Neural cell (in vitro differentiated cells): ENCODE measurements at regions not wholly inside any gene's neighbourhood (a gene's known extent, or its start where the extent isn't known, plus 50 kb on each side); places are given as distances from the start of the nearest gene placed in this dataset.

Experiments used
- H2AFZ ChIP-seq: fragments of 200-600, 300-800 bp; sonication (generic), shearing (Covaris generic); 2 replicates; pipeline ENCODE4 v1.6.0; 2014; ENCODE audit warnings: low read depth, mild to moderate bottlenecking, antibody characterized with exemption, low read length, moderate library complexity
- H3F3A ChIP-seq: fragments of 200-600 bp; shearing (Covaris generic); 2 replicates; pipeline ENCODE4 v1.6.1; 2016; ENCODE audit warnings: mild to moderate bottlenecking, moderate library complexity, mixed read lengths, antibody characterized with exemption, low read length; ENCODE audit not compliant: insufficient read depth, poor library complexity, severe bottlenecking
- H3K27ac ChIP-seq: fragments of 200-600, 300-800 bp; sonication (generic), shearing (Covaris generic); 2 replicates; pipeline ENCODE4 v1.5.1; 2014; ENCODE audit warnings: mild to moderate bottlenecking, low read length, moderate library complexity
- H3K27me3 ChIP-seq: fragments of 300-800, 200-600 bp; sonication (generic), shearing (Covaris generic); 2 replicates; pipeline ENCODE4 v1.6.0; 2014; ENCODE audit warnings: mild to moderate bottlenecking, low read depth, low read length, moderate library complexity; ENCODE audit not compliant: insufficient read depth
- H3K36me3 ChIP-seq: fragments of 300-800, 200-600 bp; sonication (generic), shearing (Covaris generic); 2 replicates; pipeline ENCODE4 v1.5.1; 2014; ENCODE audit warnings: mild to moderate bottlenecking, antibody characterized with exemption, low read length, moderate library complexity; ENCODE audit not compliant: insufficient read depth
- H3K4me2 ChIP-seq: fragments of 300-800, 200-600 bp; sonication (generic), shearing (Covaris generic); 2 replicates; pipeline ENCODE4 v1.6.0; 2014; ENCODE audit warnings: mild to moderate bottlenecking, low read length
- H3K4me3 ChIP-seq: fragments of 300-800, 200-600 bp; sonication (generic), shearing (Covaris generic); 2 replicates; pipeline ENCODE4 v1.5.1; 2014; ENCODE audit warnings: mild to moderate bottlenecking, low read length, moderate library complexity
- H3K79me2 ChIP-seq: fragments of 200-600 bp; shearing (Covaris generic); replicated peaks from 2 replicates; pipeline ENCODE4 v1.6.0; 2014; ENCODE audit warnings: mild to moderate bottlenecking, low read length, moderate library complexity; ENCODE audit not compliant: insufficient read depth
- H3K9ac ChIP-seq: fragments of 300-800, 200-600 bp; sonication (generic), shearing (Covaris generic); 2 replicates; pipeline ENCODE4 v1.6.1; 2016; ENCODE audit warnings: mild to moderate bottlenecking, low read length, mixed read lengths
- H3K9me2 ChIP-seq: fragments of 200-600 bp; shearing (Covaris generic); 2 replicates; pipeline ENCODE4 v1.6.1; 2016; ENCODE audit warnings: mild to moderate bottlenecking, low read length, mixed read lengths; ENCODE audit not compliant: insufficient read depth
- H3K9me3 ChIP-seq: fragments of 200-600, 300-800 bp; sonication (generic), shearing (Covaris generic); 2 replicates; pipeline ENCODE4 v1.6.1; 2016; ENCODE audit warnings: mild to moderate bottlenecking, mixed run types, low read length, moderate library complexity, mixed read lengths
- H4K20me1 ChIP-seq: fragments of 200-600 bp; shearing (Covaris generic); 2 replicates; pipeline ENCODE4 v1.6.1; 2016; ENCODE audit warnings: mild to moderate bottlenecking, mixed run types; ENCODE audit not compliant: insufficient read depth
- EP300 ChIP-seq: fragments of 450-650 bp; conservative IDR thresholded peaks from 2 replicates; pipeline ENCODE4 v1.6.1; 2014; ENCODE audit warnings: antibody characterized with exemption, mild to moderate bottlenecking, moderate library complexity; ENCODE audit not compliant: poor library complexity, severe bottlenecking
- EZH2 ChIP-seq: fragments of 200-600, 300-800 bp; shearing (Covaris generic), sonication (generic); IDR thresholded peaks from 2 replicates; pipeline ENCODE4 v1.6.1; 2014; ENCODE audit warnings: antibody characterized with exemption, low read length, borderline replicate concordance, mild to moderate bottlenecking; ENCODE audit not compliant: insufficient read depth, poor library complexity, severe bottlenecking
- MXI1 ChIP-seq: fragments of 450-650 bp; conservative IDR thresholded peaks from 2 replicates; pipeline ENCODE4 v1.6.1; 2014; ENCODE audit warnings: antibody characterized with exemption, mild to moderate bottlenecking; ENCODE audit not compliant: poor library complexity, severe bottlenecking
- POLR2AphosphoS5 ChIP-seq: IDR thresholded peaks from 2 replicates; pipeline ENCODE4 v1.6.1; 2012
- RAD21 ChIP-seq: fragments of 450-650 bp; conservative IDR thresholded peaks from 2 replicates; pipeline ENCODE4 v1.6.1; 2014; ENCODE audit warnings: antibody characterized with exemption, mild to moderate bottlenecking, moderate library complexity
- SMC3 ChIP-seq: fragments of 450-650 bp; conservative IDR thresholded peaks from 2 replicates; pipeline ENCODE4 v1.6.1; 2014; ENCODE audit warnings: antibody characterized with exemption, mild to moderate bottlenecking, moderate library complexity; ENCODE audit not compliant: poor library complexity
- TAF1 ChIP-seq: IDR thresholded peaks from 2 replicates; pipeline ENCODE4 v1.6.1; 2012; ENCODE audit warnings: low read depth
- TF ChIP-seq, protein P1 (sequence below): fragments of 450-650 bp; IDR thresholded peaks from 2 replicates; pipeline ENCODE4 v1.5.1; 2014; ENCODE audit warnings: antibody characterized with exemption, mild to moderate bottlenecking, moderate library complexity; ENCODE audit not compliant: poor library complexity, severe bottlenecking
- TF ChIP-seq, protein P2 (sequence below): IDR thresholded peaks from 2 replicates; pipeline ENCODE4 v1.6.1; 2012; ENCODE audit warnings: borderline replicate concordance

DNA sequence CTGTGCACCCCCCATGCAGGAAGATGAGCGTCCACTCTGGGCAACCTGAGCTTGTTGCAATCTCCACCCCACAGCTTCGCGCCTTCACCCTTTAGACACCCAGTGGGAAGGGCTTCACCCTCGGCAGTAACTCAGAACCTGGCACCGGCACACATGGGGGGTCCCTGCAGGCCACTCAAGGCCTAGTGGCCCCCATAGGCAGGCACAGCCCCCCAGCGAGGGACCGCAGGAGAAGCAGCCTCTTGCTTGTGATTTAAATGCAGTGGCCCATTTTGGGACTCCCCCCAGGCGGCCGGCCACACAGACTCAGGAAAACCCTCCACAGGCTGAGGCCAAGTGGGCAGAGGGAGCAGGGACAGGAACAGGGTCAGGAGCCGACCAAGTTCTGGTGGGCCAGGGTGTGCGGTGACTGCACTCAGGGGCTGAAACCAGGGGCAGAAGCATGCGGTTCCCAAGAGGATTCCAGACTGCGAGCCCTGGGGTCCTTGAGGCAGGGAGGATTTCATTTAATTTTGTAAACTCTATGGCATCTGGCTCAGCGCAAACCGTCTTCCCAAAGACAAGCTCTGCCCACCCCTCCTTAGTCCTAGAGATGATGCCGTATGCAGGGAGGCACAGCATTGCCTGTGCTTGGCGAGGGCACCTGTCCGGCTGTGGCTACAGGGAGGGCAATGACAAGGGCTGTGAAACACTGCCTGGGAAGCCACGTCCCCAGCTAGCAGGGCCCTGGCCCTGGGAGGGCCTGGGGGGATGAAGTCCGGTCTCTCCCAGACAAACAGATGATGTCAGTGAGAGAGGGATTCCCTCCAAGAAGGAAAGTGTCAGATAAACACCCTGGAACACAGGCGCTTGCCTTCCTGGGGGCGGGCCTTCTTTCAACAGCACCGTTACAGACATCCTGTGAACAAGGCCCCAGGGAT, 52.9 kb upstream of the GPR31 start:
- Histone ChIP-seq H2AFZ (no peak overlapping the region), H3K27ac (no peak overlapping the region), H3K36me3 (no peaks in the 10 kb centered on the region), H4K20me1 (no peaks in the 10 kb centered on the region), H3K79me2 (no peaks in the 10 kb centered on the region), H3K9me3 (no peaks in the 10 kb centered on the region), H3K27me3 (no peaks in the 10 kb centered on the region), H3K4me3 (no peak overlapping the region), H3K9ac (no peak overlapping the region), H3F3A (no peaks in the 10 kb centered on the region), H3K4me2 (no peak overlapping the region), H3K9me2 (no peaks in the 10 kb centered on the region)
- TF ChIP-seq RAD21: no peak
- no peak for TF ChIP-seq TAF1
- TF ChIP-seq, protein P1, sequence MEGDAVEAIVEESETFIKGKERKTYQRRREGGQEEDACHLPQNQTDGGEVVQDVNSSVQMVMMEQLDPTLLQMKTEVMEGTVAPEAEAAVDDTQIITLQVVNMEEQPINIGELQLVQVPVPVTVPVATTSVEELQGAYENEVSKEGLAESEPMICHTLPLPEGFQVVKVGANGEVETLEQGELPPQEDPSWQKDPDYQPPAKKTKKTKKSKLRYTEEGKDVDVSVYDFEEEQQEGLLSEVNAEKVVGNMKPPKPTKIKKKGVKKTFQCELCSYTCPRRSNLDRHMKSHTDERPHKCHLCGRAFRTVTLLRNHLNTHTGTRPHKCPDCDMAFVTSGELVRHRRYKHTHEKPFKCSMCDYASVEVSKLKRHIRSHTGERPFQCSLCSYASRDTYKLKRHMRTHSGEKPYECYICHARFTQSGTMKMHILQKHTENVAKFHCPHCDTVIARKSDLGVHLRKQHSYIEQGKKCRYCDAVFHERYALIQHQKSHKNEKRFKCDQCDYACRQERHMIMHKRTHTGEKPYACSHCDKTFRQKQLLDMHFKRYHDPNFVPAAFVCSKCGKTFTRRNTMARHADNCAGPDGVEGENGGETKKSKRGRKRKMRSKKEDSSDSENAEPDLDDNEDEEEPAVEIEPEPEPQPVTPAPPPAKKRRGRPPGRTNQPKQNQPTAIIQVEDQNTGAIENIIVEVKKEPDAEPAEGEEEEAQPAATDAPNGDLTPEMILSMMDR: no peak
- no peak for TF ChIP-seq MXI1
- no peak for TF ChIP-seq POLR2AphosphoS5
- TF ChIP-seq, protein P2, sequence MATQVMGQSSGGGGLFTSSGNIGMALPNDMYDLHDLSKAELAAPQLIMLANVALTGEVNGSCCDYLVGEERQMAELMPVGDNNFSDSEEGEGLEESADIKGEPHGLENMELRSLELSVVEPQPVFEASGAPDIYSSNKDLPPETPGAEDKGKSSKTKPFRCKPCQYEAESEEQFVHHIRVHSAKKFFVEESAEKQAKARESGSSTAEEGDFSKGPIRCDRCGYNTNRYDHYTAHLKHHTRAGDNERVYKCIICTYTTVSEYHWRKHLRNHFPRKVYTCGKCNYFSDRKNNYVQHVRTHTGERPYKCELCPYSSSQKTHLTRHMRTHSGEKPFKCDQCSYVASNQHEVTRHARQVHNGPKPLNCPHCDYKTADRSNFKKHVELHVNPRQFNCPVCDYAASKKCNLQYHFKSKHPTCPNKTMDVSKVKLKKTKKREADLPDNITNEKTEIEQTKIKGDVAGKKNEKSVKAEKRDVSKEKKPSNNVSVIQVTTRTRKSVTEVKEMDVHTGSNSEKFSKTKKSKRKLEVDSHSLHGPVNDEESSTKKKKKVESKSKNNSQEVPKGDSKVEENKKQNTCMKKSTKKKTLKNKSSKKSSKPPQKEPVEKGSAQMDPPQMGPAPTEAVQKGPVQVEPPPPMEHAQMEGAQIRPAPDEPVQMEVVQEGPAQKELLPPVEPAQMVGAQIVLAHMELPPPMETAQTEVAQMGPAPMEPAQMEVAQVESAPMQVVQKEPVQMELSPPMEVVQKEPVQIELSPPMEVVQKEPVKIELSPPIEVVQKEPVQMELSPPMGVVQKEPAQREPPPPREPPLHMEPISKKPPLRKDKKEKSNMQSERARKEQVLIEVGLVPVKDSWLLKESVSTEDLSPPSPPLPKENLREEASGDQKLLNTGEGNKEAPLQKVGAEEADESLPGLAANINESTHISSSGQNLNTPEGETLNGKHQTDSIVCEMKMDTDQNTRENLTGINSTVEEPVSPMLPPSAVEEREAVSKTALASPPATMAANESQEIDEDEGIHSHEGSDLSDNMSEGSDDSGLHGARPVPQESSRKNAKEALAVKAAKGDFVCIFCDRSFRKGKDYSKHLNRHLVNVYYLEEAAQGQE: no peak
- no peak for TF ChIP-seq EP300
- TF ChIP-seq EZH2: no peak
- no peak for TF ChIP-seq SMC3

DNA sequence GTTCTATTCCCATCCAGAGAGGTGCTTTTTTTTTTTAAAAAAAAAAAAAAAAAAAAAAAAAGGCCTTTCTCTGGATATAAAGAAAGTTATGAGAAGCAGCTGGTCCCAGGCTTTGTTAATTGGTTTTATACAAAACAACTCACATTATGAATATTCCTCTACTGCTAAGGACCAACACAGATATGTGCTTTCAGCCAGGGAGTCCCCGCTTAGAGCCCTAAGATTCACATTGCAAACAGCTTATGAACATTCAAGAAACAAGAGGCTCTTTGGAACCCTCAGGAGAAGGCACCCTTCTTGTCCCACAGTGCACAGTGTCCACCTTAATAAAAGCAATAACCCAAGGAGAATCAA, 53.5 kb upstream of the GPR31 start:
- H3K27ac ChIP-seq: no peak overlapping the region
- no peak overlapping the region for H3K4me3 ChIP-seq
- no peaks in the 10 kb centered on the region for H3K79me2 ChIP-seq
- TF ChIP-seq EP300: no peak
- TF ChIP-seq, protein P1: no peak
- TF ChIP-seq TAF1: no peak
- no peak for TF ChIP-seq MXI1
- no peak for TF ChIP-seq SMC3
- TF ChIP-seq, protein P2: no peak
- TF ChIP-seq RAD21: no peak
- no peak for TF ChIP-seq EZH2
- no peak for TF ChIP-seq POLR2AphosphoS5
- no peaks in the 10 kb centered on the region for H3K9me3 ChIP-seq
- H2AFZ ChIP-seq: no peak overlapping the region
- no peaks in the 10 kb centered on the region for H3K27me3 ChIP-seq
- H3F3A ChIP-seq: no peaks in the 10 kb centered on the region
- H3K9me2 ChIP-seq: no peaks in the 10 kb centered on the region
- H3K36me3 ChIP-seq: no peaks in the 10 kb centered on the region
- H3K9ac ChIP-seq: no peak overlapping the region
- H4K20me1 ChIP-seq: no peaks in the 10 kb centered on the region
- no peak overlapping the region for H3K4me2 ChIP-seq
